ENCODE measurements at regions not wholly inside any gene's neighbourhood (a gene's known extent, or its start where the extent isn't known, plus 50 kb on each side); places are given as distances from the start of the nearest gene placed in this dataset.

DNA sequence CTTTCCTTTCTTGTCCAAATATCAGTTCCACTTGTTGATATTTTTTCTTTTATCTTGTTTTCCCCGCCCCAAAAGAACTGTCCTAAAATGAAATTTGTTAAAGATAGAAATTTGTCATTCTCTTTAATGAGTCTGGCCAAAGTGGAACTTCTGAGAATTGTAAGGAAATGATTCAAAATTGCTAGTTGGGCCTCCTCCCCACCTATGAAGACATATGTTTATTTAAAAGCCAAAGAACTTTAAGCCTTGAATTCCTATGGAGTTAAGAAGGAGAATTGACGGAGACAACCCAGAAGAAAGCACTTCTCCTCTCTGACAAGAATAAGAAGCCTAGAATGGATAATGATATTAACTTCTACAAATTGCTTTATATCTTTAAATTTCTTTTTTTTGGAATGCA lies 59.1 kb upstream of the ALDH1A1 start:
- no peak for DNase-seq (ENCODE audit: low read depth)

DNA sequence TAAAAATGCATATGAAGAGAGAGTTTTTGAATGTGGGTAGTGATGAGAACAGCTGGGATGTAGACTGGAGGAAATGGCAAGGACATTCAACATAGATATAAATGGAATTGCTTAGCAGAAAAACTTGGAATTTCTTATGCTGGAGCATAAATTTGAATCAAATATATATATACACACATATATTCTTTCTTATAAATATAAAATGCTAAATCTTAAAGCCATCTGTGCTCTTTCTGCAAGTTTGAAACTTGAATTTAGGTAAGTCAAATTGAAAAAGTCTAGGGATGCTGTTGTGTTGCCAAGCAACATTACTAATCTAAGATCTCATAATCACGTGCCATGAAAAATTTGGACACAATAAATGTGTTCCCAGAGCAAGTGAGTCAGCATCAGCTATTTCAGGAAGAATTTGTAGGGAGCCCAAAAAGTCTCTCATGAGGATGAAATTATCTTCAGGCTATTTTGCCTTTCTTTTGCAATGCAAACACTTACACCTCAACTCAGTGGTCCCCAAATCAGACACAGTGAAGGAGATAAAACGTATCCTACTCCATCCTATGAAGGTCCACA lies 58.4 kb upstream of the ALDH1A1 start:
- peak; percentile 32 for DNase-seq (ENCODE audit: low read depth)

- no peak for DNase-seq (ENCODE audit: low read depth)
Measured at GRCh38 chr9:73009649-73010288, 56.9 kb upstream of the ALDH1A1 start.

DNA sequence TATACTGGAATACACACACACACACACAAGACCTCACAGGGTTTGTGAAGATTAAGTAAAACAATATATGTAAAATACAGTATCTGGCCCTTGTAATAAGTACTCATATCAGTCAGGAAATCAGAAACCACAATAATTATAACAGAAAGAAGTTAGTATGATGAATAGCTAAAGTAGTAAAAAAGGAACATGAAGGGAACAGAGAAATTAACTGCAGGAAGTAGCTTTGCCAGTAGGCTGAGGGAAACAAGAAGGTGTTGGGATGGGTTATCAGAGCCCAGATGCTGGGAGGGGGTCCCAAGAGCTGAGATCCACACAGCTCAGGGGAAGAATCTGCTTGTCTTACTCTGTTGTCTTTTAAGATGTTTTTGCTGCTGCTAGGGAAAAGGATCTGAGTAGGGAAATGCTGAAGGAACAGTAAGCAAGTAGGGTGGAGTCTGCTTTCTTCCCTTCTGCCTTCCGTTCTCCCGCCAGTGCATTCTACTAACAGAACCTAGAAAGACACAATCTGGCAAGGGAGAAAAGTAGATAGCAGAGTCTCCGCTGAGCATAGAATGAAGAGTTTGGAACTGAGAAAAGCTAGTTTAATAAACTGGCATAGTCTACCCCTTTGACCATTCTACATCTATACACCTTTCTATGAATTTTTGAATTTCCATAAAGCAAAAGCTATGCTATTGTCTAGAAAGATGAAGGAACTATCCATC lies 55.3 kb upstream of the ALDH1A1 start:
- no peak for DNase-seq (ENCODE audit: low read depth)

DNA sequence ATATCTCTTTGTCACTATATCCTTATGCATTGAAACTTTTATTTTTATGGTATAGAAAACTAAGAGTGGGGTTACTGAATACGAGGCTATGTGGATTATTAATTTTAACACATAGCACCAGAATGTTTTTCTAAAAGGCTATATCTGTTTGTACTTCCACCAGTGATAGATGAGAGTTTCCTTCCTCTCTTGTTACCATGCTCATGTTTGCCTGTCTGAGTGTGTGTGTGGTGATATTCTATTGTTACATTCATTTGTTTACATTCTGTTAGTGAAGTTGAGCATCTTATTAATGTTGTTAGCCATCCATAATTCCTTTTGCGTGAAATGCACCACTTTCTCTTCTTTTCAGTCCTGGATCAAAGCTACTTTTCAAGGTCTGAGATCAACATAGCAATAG lies 54.1 kb upstream of the ALDH1A1 start:
- no peak for DNase-seq (ENCODE audit: low read depth)
